GM12878 (cell line): ENCODE measurements at regions not wholly inside any gene's neighbourhood (a gene's known extent, or its start where the extent isn't known, plus 50 kb on each side); places are given as distances from the start of the nearest gene placed in this dataset.

Source experiments
- ATAC-seq: fragments of 200-7000 bp; cut with Tn5 transposase; 3 replicates; pipeline ENCODE4 v1.9.1; 2020; ENCODE audit warnings: mild to moderate bottlenecking, moderate library complexity
- BruUV-seq: library from RNA; stranded (reverse); fragments of 400-500 nt; replicated peaks from 2 replicates; lab custom pipeline; 2021; lab: Mats Ljungman, UMichigan
- CTCF ChIA-PET: fragments of 300-600 bp; sonication (Branson Sonifier 250); formaldehyde crosslinking; extraction: SDS; loops from one replicate; lab custom pipeline; 2021; ENCODE audit warnings: inconsistent platforms; lab: Yijun Ruan, JAX
- POLR2A ChIA-PET: fragments of 350-600 bp; formaldehyde crosslinking; extraction: SDS; loops from one replicate; lab custom pipeline; 2021; ENCODE audit warnings: inconsistent platforms; lab: Charles Lee
- RAD21 ChIA-PET: fragments of 300-600 bp; sonication (Branson Sonifier 250); formaldehyde crosslinking; loops from one replicate; lab custom pipeline; 2023; ENCODE audit warnings: antibody characterized with exemption; ENCODE audit not compliant: unreplicated experiment; lab: Charles Lee
- SMC1A ChIA-PET: fragments of 300-600 bp; sonication (Branson Sonifier 250); formaldehyde crosslinking; loops from one replicate; lab custom pipeline; 2023; ENCODE audit not compliant: unreplicated experiment, uncharacterized antibody; lab: Charles Lee
- DNase-seq: peaks from one replicate; pipeline ENCODE4 v3.0.0-alpha.2; 2011; ENCODE audit warnings: low read depth, low spot score
- FAIRE-seq: peaks from 3 replicates; lab custom pipeline; 2011; peaks lifted over from hg19 to GRCh38; lab: Jason Lieb, UNC
- H2AFZ ChIP-seq: 2 replicates; pipeline ENCODE4 v1.6.0; 2011; ENCODE audit warnings: low read depth, low read length, control low read depth; ENCODE audit not compliant: control insufficient read depth
- H3K27ac ChIP-seq: 2 replicates; pipeline ENCODE4 v1.5.1; 2011; ENCODE audit warnings: control low read depth; ENCODE audit not compliant: control insufficient read depth, insufficient read depth
- H3K27me3 ChIP-seq, 2 experiments: replicated peaks in 1 of 2; 2 replicates each; pipeline versions ENCODE4 v1.6.0 to v1.6.1; 2011; ENCODE audit warnings: low read length in 1 of 2; ENCODE audit not compliant: control insufficient read depth in 2 of 2, insufficient read depth in 2 of 2
- H3K36me3 ChIP-seq, 2 experiments: 2 replicates each; pipeline ENCODE4 v1.5.1; 2011; ENCODE audit warnings: low read length in 1 of 2; ENCODE audit not compliant: control insufficient read depth in 2 of 2, insufficient read depth in 2 of 2
- H3K4me1 ChIP-seq: 2 replicates; pipeline ENCODE4 v1.6.1; 2011; ENCODE audit warnings: mild to moderate bottlenecking, low read length, moderate library complexity, mixed read lengths; ENCODE audit not compliant: control insufficient read depth, insufficient read depth
- H3K4me2 ChIP-seq: 2 replicates; pipeline ENCODE4 v1.6.0; 2011; ENCODE audit warnings: control low read depth; ENCODE audit not compliant: control insufficient read depth, insufficient read depth
- H3K4me3 ChIP-seq: fragments of 200-600 bp; sonication (generic); 2 replicates; pipeline ENCODE4 v1.5.1; 2016
- H3K79me2 ChIP-seq: 2 replicates; pipeline ENCODE4 v1.6.0; 2011; ENCODE audit warnings: low read length; ENCODE audit not compliant: control insufficient read depth, insufficient read depth
- H3K9ac ChIP-seq: 2 replicates; pipeline ENCODE4 v1.8.0; 2011; ENCODE audit warnings: low read length, control low read depth, mixed read lengths; ENCODE audit not compliant: control insufficient read depth, insufficient read depth
- H3K9me3 ChIP-seq: replicated peaks from 3 replicates; pipeline ENCODE4 v1.5.1; 2011; ENCODE audit warnings: mild to moderate bottlenecking, low read length; ENCODE audit not compliant: control insufficient read depth, insufficient read depth
- H4K20me1 ChIP-seq: 2 replicates; pipeline ENCODE4 v1.6.0; 2011; ENCODE audit not compliant: control insufficient read depth, insufficient read depth
- ATF2 ChIP-seq: IDR thresholded peaks from 2 replicates; pipeline ENCODE4 v1.6.1; 2012; ENCODE audit warnings: low read length, inconsistent platforms
- CEBPZ ChIP-seq: fragments of 150-350 bp; IDR thresholded peaks from 2 replicates; pipeline ENCODE4 v1.6.1; 2016; ENCODE audit warnings: low read depth, low read length
- DPF2 ChIP-seq: fragments of 450-650 bp; IDR thresholded peaks from 2 replicates; pipeline ENCODE4 v1.6.1; 2017; ENCODE audit warnings: mild to moderate bottlenecking
- E2F4 ChIP-seq: IDR thresholded peaks from 2 replicates; pipeline ENCODE4 v1.6.1; 2012; ENCODE audit warnings: low read depth, low read length, improper control_type of control experiment
- EGR1 ChIP-seq, 2 experiments: IDR thresholded peaks; 1 replicate in 1 of 2; 2 replicates in 1 of 2; pipeline ENCODE4 v1.6.1; 2011 to 2012; ENCODE audit warnings: low read depth in 2 of 2, low read length in 2 of 2, borderline replicate concordance in 1 of 2, mild to moderate bottlenecking in 1 of 2, moderate library complexity in 1 of 2
- TBL1XR1 ChIP-seq: IDR thresholded peaks from 2 replicates; pipeline ENCODE4 v1.6.1; 2012; ENCODE audit warnings: low read depth, low read length, improper control_type of control experiment
- ZBTB40 ChIP-seq: fragments of 450-650 bp; IDR thresholded peaks from 2 replicates; pipeline ENCODE4 v1.6.1; 2016; ENCODE audit warnings: mild to moderate bottlenecking, moderate library complexity, borderline replicate concordance
- ZNF687 ChIP-seq: fragments of 450-650 bp; IDR thresholded peaks from 2 replicates; pipeline ENCODE4 v1.6.1; 2017; ENCODE audit warnings: mild to moderate bottlenecking, moderate library complexity
- WGBS: methylation state at CpG from one replicate; pipeline ENCODE4 v1.1.6; 2016; ENCODE audit warnings: low lambda C conversion rate; ENCODE audit not compliant: insufficient replicate concordance, insufficient coverage; ENCODE audit errors: missing lambda C conversion rate; 5-methylcytosine and 5-hydroxymethylcytosine counted together
- in situ Hi-C: fragments of 300-500 bp; cut with MboI; formaldehyde crosslinking; loops from 9 replicates; pipeline ENCODE4 v1.14.3; 2018; ENCODE audit warnings: mixed read lengths
- intact Hi-C: fragments of 100-400 bp; cut with micrococcal nuclease; formaldehyde crosslinking; loops from one replicate; pipeline ENCODE4 v1.14.2; 2022; ENCODE audit not compliant: unreplicated experiment

GRCh38 chr12:71063087-71063486 lies 94.7 kb downstream of the TSPAN8 start:
- ChIA-PET RAD21 (no interaction called here), CTCF (no interaction called here), POLR2A (no interaction called here), SMC1A (no interaction called here)
- no peak overlapping the region for H3K4me2 ChIP-seq
- no peak for FAIRE-seq
- H4K20me1 ChIP-seq = no peaks in the 10 kb centered on the region
- no peaks in the 10 kb centered on the region for H3K27me3 ChIP-seq
- H3K27ac ChIP-seq = no peak overlapping the region
- no peak for ATAC-seq
- H3K79me2 ChIP-seq = no peaks in the 10 kb centered on the region
- intact Hi-C loops (no loop called here), in situ Hi-C loops (no loop called here)
- H3K4me1 ChIP-seq = no peaks in the 10 kb centered on the region
- H2AFZ ChIP-seq = no peak overlapping the region
- 27% methylated on average over 7 of the region's 7 CpGs for WGBS
- H3K4me3 ChIP-seq = no peak overlapping the region
- H3K36me3 ChIP-seq = no peaks in the 10 kb centered on the region
- no peak overlapping the region for H3K9ac ChIP-seq
- DNase-seq = no peak
- H3K9me3 ChIP-seq = no peaks in the 10 kb centered on the region
- BruUV-seq = no TSS peak
- TF ChIP-seq TBL1XR1 = no peak
- TF ChIP-seq DPF2 = no peak
- TF ChIP-seq CEBPZ = no peak
- TF ChIP-seq ZBTB40 = no peak
- no peak for TF ChIP-seq E2F4
- TF ChIP-seq ZNF687 = no peak
- no peak for TF ChIP-seq EGR1 (IDR thresholded peaks at IDR 0.05; ENCODE audit: borderline replicate concordance in 1 of 2, low read depth in 2 of 2, low read length in 2 of 2)
- no peak for TF ChIP-seq ATF2
